K562 (cell line): ENCODE measurements at regions not wholly inside any gene's neighbourhood (a gene's known extent, or its start where the extent isn't known, plus 50 kb on each side); places are given as distances from the start of the nearest gene placed in this dataset.

Experiments
- CEBPG ChIP-seq, 3 experiments: fragments of 200-800 bp in 1 of 3; sonication (Bioruptor generic) in 1 of 3; sonication (generic) in 1 of 3; formaldehyde crosslinking in 1 of 3; IDR thresholded peaks in 2 of 3; conservative IDR thresholded peaks in 1 of 3; 2 replicates each; pipeline versions ENCODE4 v1.6.1 to v1.8.0; 2016 to 2022; ENCODE audit warnings: missing compliant biosample characterization in 2 of 3, missing genetic modification characterization in 2 of 3, mild to moderate bottlenecking in 1 of 3, missing genetic modification reagents in 1 of 3
- CTCF ChIP-seq, 3 experiments: IDR thresholded peaks in 2 of 3; conservative IDR thresholded peaks in 1 of 3; 2 replicates each; pipeline ENCODE4 v1.5.1; 2011 to 2012; ENCODE audit warnings: low read length in 3 of 3, mild to moderate bottlenecking in 3 of 3, control low read depth in 2 of 3, improper control_type of control experiment in 1 of 3, inconsistent platforms in 1 of 3, low read depth in 1 of 3, mixed read lengths in 1 of 3, moderate library complexity in 1 of 3; ENCODE audit not compliant: insufficient read depth in 2 of 3
- IRF2 ChIP-seq: sonication (generic); formaldehyde crosslinking; IDR thresholded peaks from 2 replicates; pipeline ENCODE4 v1.8.1; 2022; ENCODE audit warnings: mild to moderate bottlenecking, missing genetic modification reagents
- KLF6 ChIP-seq: fragments of 250-450 bp; sonication (Bioruptor Pico); IDR thresholded peaks from 2 replicates; pipeline ENCODE4 v1.4.0; 2020; ENCODE audit warnings: mild to moderate bottlenecking, moderate library complexity, borderline replicate concordance
- MAX ChIP-seq: sonication (generic); formaldehyde crosslinking; IDR thresholded peaks from 2 replicates; pipeline ENCODE4 v1.9.0; 2022; ENCODE audit warnings: mild to moderate bottlenecking, missing genetic modification reagents
- MAZ ChIP-seq, 2 experiments: fragments of 450-650 bp in 1 of 2; sonication (generic) in 1 of 2; formaldehyde crosslinking; IDR thresholded peaks in 1 of 2; conservative IDR thresholded peaks in 1 of 2; 2 replicates each; pipeline versions ENCODE4 v1.4.0 to v1.5.0; 2020; ENCODE audit warnings: mild to moderate bottlenecking in 1 of 2, missing genetic modification reagents in 1 of 2
- PML ChIP-seq: IDR thresholded peaks from 2 replicates; pipeline ENCODE4 v1.6.1; 2012; ENCODE audit warnings: low read length, inconsistent platforms
- PRDM10 ChIP-seq: fragments of 450-650 bp; IDR thresholded peaks from 2 replicates; pipeline ENCODE4 v1.6.1; 2018; ENCODE audit not compliant: partially characterized antibody
- RCOR1 ChIP-seq, 2 experiments: IDR thresholded peaks; 2 replicates each; pipeline ENCODE4 v1.6.1; 2012; ENCODE audit warnings: low read depth in 2 of 2, low read length in 2 of 2, borderline replicate concordance in 1 of 2, improper control_type of control experiment in 1 of 2
- TAF1 ChIP-seq: IDR thresholded peaks from 2 replicates; pipeline ENCODE4 v1.6.1; 2011; ENCODE audit warnings: mild to moderate bottlenecking, low read length, moderate library complexity; ENCODE audit not compliant: insufficient read depth, control insufficient read depth, severe bottlenecking; ENCODE audit errors: extremely low read depth
- TGIF2 ChIP-seq: sonication (generic); formaldehyde crosslinking; IDR thresholded peaks from 2 replicates; pipeline ENCODE4 v1.8.1; 2022; ENCODE audit warnings: mild to moderate bottlenecking, missing genetic modification reagents, moderate library complexity
- ZNF174 ChIP-seq: fragments of 250-450 bp; sonication (Bioruptor Pico); IDR thresholded peaks from 2 replicates; pipeline ENCODE4 v1.4.0; 2020; ENCODE audit warnings: mild to moderate bottlenecking
- ZNF431 ChIP-seq: sonication (generic); formaldehyde crosslinking; IDR thresholded peaks from 2 replicates; pipeline ENCODE4 v1.8.0; 2022; ENCODE audit warnings: mild to moderate bottlenecking, missing genetic modification reagents
- ZNF830 ChIP-seq: fragments of 250-450 bp; sonication (Bioruptor Pico); IDR thresholded peaks from 2 replicates; pipeline ENCODE4 v1.5.0; 2021; ENCODE audit warnings: mild to moderate bottlenecking

GRCh38 chr10:33052915-33053810 is 95.1 kb upstream of the ITGB1 start:
- TF ChIP-seq TAF1 (no peak), ZNF174 (CRISPR knock-in tag) (no peak), ZNF431 (CRISPR knock-in tag) (no peak), PRDM10 (no peak), CEBPG (CRISPR knock-in tag; IDR thresholded peaks at IDR 0.05) (no peak), CEBPG (tag; conservative IDR thresholded peaks at IDR 0.05 in 1 of 2, IDR thresholded peaks at IDR 0.05 in 1 of 2) (no peak), RCOR1 (IDR thresholded peaks at IDR 0.05; ENCODE audit: borderline replicate concordance in 1 of 2, low read depth in 2 of 2, low read length in 2 of 2) (no peak), ZNF830 (no peak), KLF6 (no peak), MAX (CRISPR knock-in tag) (no peak), MAZ (CRISPR knock-in tag; conservative IDR thresholded peaks at IDR 0.05 in 1 of 2, IDR thresholded peaks at IDR 0.05 in 1 of 2) (no peak), TGIF2 (CRISPR knock-in tag) (no peak), IRF2 (CRISPR knock-in tag) (no peak), CTCF (IDR thresholded peaks at IDR 0.05 in 2 of 3, conservative IDR thresholded peaks at IDR 0.05 in 1 of 3; ENCODE audit: insufficient read depth in 2 of 3, low read depth in 1 of 3, low read length in 3 of 3) (no peak), PML (no peak)
